ENCODE measurements at regions not wholly inside any gene's neighbourhood (a gene's known extent, or its start where the extent isn't known, plus 50 kb on each side); places are given as distances from the start of the nearest gene placed in this dataset.

GRCh38 chr11:131037873-131038272 is 121.6 kb upstream of the SNX19 start:
- no peak for TF ChIP-seq CTCF (IDR thresholded peaks at IDR 0.05)
- no peak for TF ChIP-seq POLR2A (IDR thresholded peaks at IDR 0.05)
